ENCODE measurements at regions not wholly inside any gene's neighbourhood (a gene's known extent, or its start where the extent isn't known, plus 50 kb on each side); places are given as distances from the start of the nearest gene placed in this dataset.

GRCh38 chr11:80816966-80817365, 1376.1 kb upstream of the TENM4 start:
- no peak for DNase-seq

GRCh38 chr11:80816454-80816847, 1375.6 kb upstream of the TENM4 start:
- no peak for DNase-seq

- no peak for DNase-seq
Measured at GRCh38 chr11:80815752-80816453, 1375.1 kb upstream of the TENM4 start.

GRCh38 chr11:80814813-80815212, 1374.0 kb upstream of the TENM4 start:
- no peak for DNase-seq

GRCh38 chr11:80810695-80811094, 1369.9 kb upstream of the TENM4 start:
- DNase-seq, result no peak

- no peak for DNase-seq
Measured at GRCh38 chr11:80798174-80798573, 1357.3 kb upstream of the TENM4 start.

- DNase-seq, result no peak
Measured at GRCh38 chr11:80783561-80783960, 1342.7 kb upstream of the TENM4 start.

- DNase-seq, result no peak
Measured at GRCh38 chr11:80782135-80782885, 1341.5 kb upstream of the TENM4 start.

- DNase-seq, result no peak
Measured at GRCh38 chr11:80779905-80780605, 1339.2 kb upstream of the TENM4 start.

GRCh38 chr11:80778941-80779340, 1338.1 kb upstream of the TENM4 start:
- no peak for DNase-seq

- no peak for DNase-seq
Measured at GRCh38 chr11:80778432-80778831, 1337.6 kb upstream of the TENM4 start.

GRCh38 chr11:80773919-80774318, 1333.1 kb upstream of the TENM4 start:
- DNase-seq, result no peak

- no peak for DNase-seq
Measured at GRCh38 chr11:80771017-80771416, 1330.2 kb upstream of the TENM4 start.

- no peak for DNase-seq
Measured at GRCh38 chr11:80758787-80759186, 1318.0 kb upstream of the TENM4 start.

GRCh38 chr11:80748207-80748925, 1307.5 kb upstream of the TENM4 start:
- DNase-seq, result no peak

GRCh38 chr11:80746300-80746699, 1305.5 kb upstream of the TENM4 start:
- DNase-seq, result no peak

GRCh38 chr11:80745416-80745815, 1304.6 kb upstream of the TENM4 start:
- DNase-seq, result no peak

- no peak for DNase-seq
Measured at GRCh38 chr11:80733790-80734189, 1293.0 kb upstream of the TENM4 start.

GRCh38 chr11:80733361-80733760, 1292.5 kb upstream of the TENM4 start:
- no peak for DNase-seq

- no peak for DNase-seq
Measured at GRCh38 chr11:80727315-80727714, 1286.5 kb upstream of the TENM4 start.

- DNase-seq, result no peak
Measured at GRCh38 chr11:80726236-80726635, 1285.4 kb upstream of the TENM4 start.

GRCh38 chr11:80724366-80724765, 1283.5 kb upstream of the TENM4 start:
- no peak for DNase-seq

GRCh38 chr11:80722629-80723028, 1281.8 kb upstream of the TENM4 start:
- no peak for DNase-seq

Data from NCI-H2107 (cell line).